ENCODE measurements at regions not wholly inside any gene's neighbourhood (a gene's known extent, or its start where the extent isn't known, plus 50 kb on each side); places are given as distances from the start of the nearest gene placed in this dataset.

GRCh38 chr2:128554151-128554769 lies 235.6 kb upstream of the HS6ST1 start:
- no peak for DNase-seq (ENCODE audit: low spot score)

GRCh38 chr2:128555433-128555832 lies 236.8 kb upstream of the HS6ST1 start:
- DNase-seq (ENCODE audit: low spot score): no peak

- no peak for DNase-seq (ENCODE audit: low spot score)
Measured at GRCh38 chr2:128556089-128556488, 237.4 kb upstream of the HS6ST1 start.

- no peak for DNase-seq (ENCODE audit: low spot score)
Measured at GRCh38 chr2:128556633-128557032, 238.0 kb upstream of the HS6ST1 start.

GRCh38 chr2:128557069-128557468 lies 238.4 kb upstream of the HS6ST1 start:
- no peak for DNase-seq (ENCODE audit: low spot score)

- no peak for DNase-seq (ENCODE audit: low spot score)
Measured at GRCh38 chr2:128557831-128558241, 239.2 kb upstream of the HS6ST1 start.

GRCh38 chr2:128558441-128558840 lies 239.8 kb upstream of the HS6ST1 start:
- no peak for DNase-seq (ENCODE audit: low spot score)

- DNase-seq (ENCODE audit: low spot score): no peak
Measured at GRCh38 chr2:128558895-128559532, 240.3 kb upstream of the HS6ST1 start.

- no peak for DNase-seq (ENCODE audit: low spot score)
Measured at GRCh38 chr2:128559533-128560515, 241.2 kb upstream of the HS6ST1 start.

GRCh38 chr2:128560718-128561117 lies 242.1 kb upstream of the HS6ST1 start:
- DNase-seq (ENCODE audit: low spot score): no peak

GRCh38 chr2:128562471-128563347 lies 244.0 kb upstream of the HS6ST1 start:
- no peak for DNase-seq (ENCODE audit: low spot score)

GRCh38 chr2:128563348-128563687 lies 244.7 kb upstream of the HS6ST1 start:
- DNase-seq (ENCODE audit: low spot score): no peak

GRCh38 chr2:128564131-128564530 lies 245.5 kb upstream of the HS6ST1 start:
- no peak for DNase-seq (ENCODE audit: low spot score)

- no peak for DNase-seq (ENCODE audit: low spot score)
Measured at GRCh38 chr2:128564551-128564950, 245.9 kb upstream of the HS6ST1 start.

- DNase-seq (ENCODE audit: low spot score): no peak
Measured at GRCh38 chr2:128565441-128565840, 246.8 kb upstream of the HS6ST1 start.

- no peak for DNase-seq (ENCODE audit: low spot score)
Measured at GRCh38 chr2:128566671-128567070, 248.0 kb upstream of the HS6ST1 start.

GRCh38 chr2:128568106-128568505 lies 249.4 kb upstream of the HS6ST1 start:
- DNase-seq (ENCODE audit: low spot score): no peak

GRCh38 chr2:128573116-128573515 lies 254.4 kb upstream of the HS6ST1 start:
- no peak for DNase-seq (ENCODE audit: low spot score)

- no peak for DNase-seq (ENCODE audit: low spot score)
Measured at GRCh38 chr2:128573531-128573930, 254.9 kb upstream of the HS6ST1 start.

- DNase-seq (ENCODE audit: low spot score): no peak
Measured at GRCh38 chr2:128577141-128577930, 258.7 kb upstream of the HS6ST1 start.

Measured in HuH-7.5 (cell line).